Activated T-cell treated with anti-CD3 and anti-CD28 coated beads, Interleukin-2, amount 50 U/mL, for 24 hours (primary cell): ENCODE measurements at regions not wholly inside any gene's neighbourhood (a gene's known extent, or its start where the extent isn't known, plus 50 kb on each side); places are given as distances from the start of the nearest gene placed in this dataset.

ENCODE experiments used
- DNase-seq: peaks from one replicate; pipeline ENCODE4 v3.0.0-alpha.2; 2020
- H3K27ac Mint-ChIP-seq: 2 replicates; pipeline ENCODE4 v1.8.0; 2020; ENCODE audit warnings: mild to moderate bottlenecking, mixed read lengths
- H3K27me3 Mint-ChIP-seq: 2 replicates; pipeline ENCODE4 v1.8.0; 2020; ENCODE audit warnings: mixed read lengths
- H3K36me3 Mint-ChIP-seq: 2 replicates; pipeline ENCODE4 v1.8.0; 2020; ENCODE audit warnings: low read depth, mixed read lengths
- H3K4me1 Mint-ChIP-seq: 2 replicates; pipeline ENCODE4 v1.8.0; 2020; ENCODE audit warnings: low read depth, mixed read lengths
- H3K4me3 Mint-ChIP-seq: 2 replicates; pipeline ENCODE4 v1.8.0; 2020; ENCODE audit warnings: mild to moderate bottlenecking, moderate library complexity, mixed read lengths
- H3K9me3 Mint-ChIP-seq: 2 replicates; pipeline ENCODE4 v1.8.0; 2020; ENCODE audit warnings: mixed read lengths

DNA sequence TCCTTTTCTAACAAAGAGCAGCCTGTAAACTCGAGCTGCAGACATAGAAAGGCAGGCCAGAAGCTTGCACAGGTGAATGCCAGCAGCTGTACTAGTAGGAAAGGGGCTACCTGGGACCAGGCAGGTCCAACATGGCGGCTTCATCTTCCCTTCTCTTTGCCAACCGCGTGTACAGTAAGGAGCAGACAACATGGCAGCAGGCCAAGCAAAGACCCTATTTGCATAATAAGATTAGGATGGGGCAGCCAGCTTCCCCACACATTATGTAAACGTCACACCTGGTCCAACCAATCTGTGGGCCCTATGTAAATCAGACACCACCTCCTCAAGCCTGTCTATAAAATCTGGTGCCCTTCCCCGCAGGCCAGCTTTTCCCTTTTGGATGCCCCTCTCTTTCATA lies 1186.5 kb upstream of the AUTS2 start:
- Mint-ChIP-seq H3K27me3 (no peaks in the 10 kb centered on the region), H3K27ac (no peak overlapping the region), H3K36me3 (no peaks in the 10 kb centered on the region), H3K9me3 (peaks cover 6% of the 10 kb centered on the region), H3K4me3 (no peak overlapping the region), H3K4me1 (no peaks in the 10 kb centered on the region)
- DNase-seq = no peak

DNA sequence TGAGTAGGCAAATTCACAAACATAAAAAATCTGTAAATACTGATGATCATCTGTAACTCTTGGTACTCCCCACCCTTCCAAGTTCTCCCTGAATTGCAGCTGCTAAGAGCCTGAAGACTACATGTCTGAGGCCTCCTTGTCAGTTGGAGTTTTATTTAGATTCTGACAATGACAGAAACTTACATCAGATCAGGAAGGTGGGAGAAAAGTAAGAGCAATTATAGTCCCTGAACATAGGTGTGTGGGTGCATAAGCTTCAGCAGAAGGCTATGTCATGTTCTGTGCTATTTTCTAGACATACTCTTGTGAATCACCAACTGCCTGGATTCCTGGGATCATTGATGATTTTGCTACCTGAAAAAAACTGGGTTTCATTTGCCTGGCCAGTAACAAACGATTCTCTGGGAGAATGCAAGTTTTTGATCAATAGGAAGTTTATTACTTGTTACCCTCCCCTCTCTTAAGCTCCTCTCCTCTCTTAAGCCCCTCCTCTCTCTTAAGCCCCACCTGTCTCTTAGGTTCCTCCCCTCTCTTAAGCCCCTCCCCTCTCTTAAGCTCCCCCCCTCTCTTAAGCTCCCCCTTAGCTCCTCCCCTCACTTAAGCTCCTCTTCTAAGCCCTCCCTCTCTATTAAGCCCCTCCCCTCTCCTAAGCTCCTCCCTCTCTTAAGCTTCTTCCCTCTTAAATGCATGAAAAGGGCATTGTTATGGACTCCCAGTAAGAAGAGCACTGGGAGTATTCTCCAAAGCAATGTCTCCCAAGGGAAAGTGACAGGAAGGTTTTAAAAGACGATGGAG lies 1183.4 kb upstream of the AUTS2 start:
- H3K4me3 Mint-ChIP-seq = no peak overlapping the region
- H3K27ac Mint-ChIP-seq = no peak overlapping the region
- H3K36me3 Mint-ChIP-seq = no peaks in the 10 kb centered on the region
- H3K27me3 Mint-ChIP-seq = no peaks in the 10 kb centered on the region
- DNase-seq = no peak
- no peaks in the 10 kb centered on the region for H3K4me1 Mint-ChIP-seq
- H3K9me3 Mint-ChIP-seq = peaks cover 8% of the 10 kb centered on the region

DNA sequence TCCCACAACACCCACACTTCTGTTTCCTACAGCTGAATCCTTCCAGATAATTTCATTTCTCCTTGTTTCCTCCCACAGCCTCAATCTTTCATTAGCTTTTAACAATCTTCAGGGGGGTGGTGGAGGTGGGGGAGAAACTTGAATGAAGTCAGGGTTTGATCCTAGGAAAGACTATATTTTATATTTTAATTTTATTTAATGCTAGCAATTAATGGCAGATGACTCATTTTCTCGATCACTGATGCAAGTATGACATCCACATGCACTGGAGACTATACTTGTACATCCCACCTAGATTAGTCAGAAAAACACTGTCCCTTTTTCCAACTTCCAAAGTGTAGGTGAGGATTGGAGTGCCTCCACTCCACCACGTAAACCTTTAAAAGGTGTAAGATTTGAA lies 1181.3 kb upstream of the AUTS2 start:
- H3K36me3 Mint-ChIP-seq = no peaks in the 10 kb centered on the region
- DNase-seq = no peak
- no peaks in the 10 kb centered on the region for H3K4me1 Mint-ChIP-seq
- H3K27ac Mint-ChIP-seq = no peak overlapping the region
- H3K27me3 Mint-ChIP-seq = no peaks in the 10 kb centered on the region
- no peak overlapping the region for H3K4me3 Mint-ChIP-seq
- H3K9me3 Mint-ChIP-seq = peaks cover 14% of the 10 kb centered on the region

DNA sequence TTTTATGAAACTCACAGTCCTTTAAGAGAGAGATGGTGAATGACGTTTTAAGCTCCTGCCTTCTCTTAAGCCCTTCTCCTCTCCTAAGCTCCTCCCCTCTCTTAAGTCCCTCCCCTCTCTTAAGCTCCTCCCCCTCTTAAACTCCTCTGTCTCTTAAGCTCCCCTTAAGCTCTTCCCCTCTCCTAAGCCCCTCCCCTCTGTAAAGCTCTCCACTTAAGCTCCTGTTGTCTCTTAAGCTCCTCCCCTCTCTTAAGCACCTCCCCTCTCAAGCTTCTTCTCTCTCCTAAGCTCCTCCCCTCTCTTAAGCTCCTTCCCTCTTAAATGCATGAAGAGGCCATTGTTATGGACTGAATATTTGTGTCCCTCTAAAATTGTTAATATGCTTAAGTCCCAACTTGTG lies 1180.6 kb upstream of the AUTS2 start:
- Mint-ChIP-seq H3K4me3 (no peak overlapping the region), H3K9me3 (peaks cover 16% of the 10 kb centered on the region), H3K27me3 (no peaks in the 10 kb centered on the region), H3K4me1 (no peaks in the 10 kb centered on the region), H3K27ac (no peak overlapping the region), H3K36me3 (no peaks in the 10 kb centered on the region)
- DNase-seq = no peak

DNA sequence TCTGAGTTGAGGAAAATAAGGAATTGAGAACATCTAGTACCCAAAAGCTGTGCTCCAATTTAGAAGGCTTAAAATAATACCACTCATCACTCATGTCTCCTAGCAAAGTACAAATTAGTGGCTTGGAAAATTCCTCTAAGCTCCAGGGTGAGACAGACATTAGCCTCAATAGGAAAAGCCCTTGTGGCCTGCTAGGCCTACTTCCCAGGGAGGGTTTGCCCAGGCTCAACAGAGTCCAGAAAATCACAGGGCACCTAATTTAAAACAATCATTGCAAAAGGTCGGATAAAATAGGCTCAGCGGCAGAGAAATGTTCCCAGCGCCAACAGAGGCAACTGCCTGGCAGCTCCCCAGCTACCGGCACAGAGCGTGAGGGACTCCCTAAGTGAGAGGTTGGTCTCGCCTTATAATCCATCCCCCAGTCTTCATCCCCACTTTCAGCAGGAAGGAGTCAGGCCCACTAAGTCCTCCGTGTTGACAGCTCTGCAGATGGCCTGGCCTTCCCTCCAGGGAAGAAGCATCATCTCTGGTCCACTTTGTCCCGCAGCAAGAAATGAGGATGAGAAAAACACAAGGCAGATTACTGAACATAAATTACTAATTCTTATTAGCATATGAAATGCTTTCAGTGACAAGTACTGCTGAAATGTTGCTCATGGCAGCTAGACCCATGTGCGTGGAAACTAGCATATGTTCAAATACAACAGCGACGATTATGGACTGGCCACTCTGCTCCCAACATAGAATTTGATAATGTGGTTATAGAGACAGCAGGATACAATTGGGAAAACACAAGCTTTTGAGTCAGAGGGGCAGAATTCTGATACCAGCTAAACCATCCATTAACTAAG lies 1177.7 kb upstream of the AUTS2 start:
- peaks cover 18% of the 10 kb centered on the region for H3K9me3 Mint-ChIP-seq
- H3K27me3 Mint-ChIP-seq = no peaks in the 10 kb centered on the region
- H3K36me3 Mint-ChIP-seq = no peaks in the 10 kb centered on the region
- DNase-seq = no peak
- no peak overlapping the region for H3K27ac Mint-ChIP-seq
- H3K4me1 Mint-ChIP-seq = no peaks in the 10 kb centered on the region
- H3K4me3 Mint-ChIP-seq = no peak overlapping the region

DNA sequence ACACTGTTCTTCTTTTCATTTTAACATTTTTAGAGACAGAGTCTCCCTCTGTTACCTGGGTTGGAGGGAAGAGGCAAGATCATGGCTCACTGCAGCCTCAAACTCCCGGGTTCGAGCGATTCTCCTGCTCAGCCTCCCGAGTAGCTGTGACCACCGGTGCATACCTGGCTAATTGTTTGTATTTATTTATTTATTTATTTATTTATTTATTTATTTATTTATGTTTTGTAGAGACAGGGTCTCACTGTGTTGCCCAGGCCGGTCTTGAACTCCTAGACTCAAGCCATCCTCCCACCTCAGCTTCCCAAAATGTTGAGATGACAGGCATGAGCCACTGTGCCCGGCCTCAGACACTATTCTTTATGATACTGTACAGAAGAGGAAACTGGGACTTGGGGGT lies 1176.6 kb upstream of the AUTS2 start:
- Mint-ChIP-seq H3K9me3 (peaks cover 22% of the 10 kb centered on the region), H3K4me3 (no peak overlapping the region), H3K36me3 (no peaks in the 10 kb centered on the region), H3K27ac (no peak overlapping the region), H3K27me3 (no peaks in the 10 kb centered on the region), H3K4me1 (no peaks in the 10 kb centered on the region)
- no peak for DNase-seq

DNA sequence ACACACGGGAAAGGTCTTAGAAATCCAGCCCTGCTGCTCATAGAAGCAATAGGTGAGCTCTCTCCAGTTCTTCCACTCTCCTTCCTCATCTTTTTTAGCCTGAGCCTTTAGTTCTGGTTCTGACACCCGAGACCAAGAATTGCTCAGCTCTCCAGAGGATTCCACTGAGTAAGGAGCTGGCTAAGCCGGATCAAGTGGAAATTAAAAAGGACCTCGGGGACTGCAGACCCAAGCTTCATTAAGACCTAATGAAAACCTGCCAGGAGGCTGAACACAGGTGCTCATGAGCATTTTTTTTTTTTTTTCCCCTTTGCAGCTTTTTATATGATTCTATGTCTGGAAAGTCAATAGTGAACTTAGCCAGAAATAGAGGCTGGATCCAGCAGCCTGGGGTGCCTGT lies 1176.0 kb upstream of the AUTS2 start:
- DNase-seq = no peak
- Mint-ChIP-seq H3K27me3 (no peaks in the 10 kb centered on the region), H3K27ac (no peak overlapping the region), H3K36me3 (no peaks in the 10 kb centered on the region), H3K4me1 (no peaks in the 10 kb centered on the region), H3K9me3 (peaks cover 22% of the 10 kb centered on the region), H3K4me3 (no peak overlapping the region)

DNA sequence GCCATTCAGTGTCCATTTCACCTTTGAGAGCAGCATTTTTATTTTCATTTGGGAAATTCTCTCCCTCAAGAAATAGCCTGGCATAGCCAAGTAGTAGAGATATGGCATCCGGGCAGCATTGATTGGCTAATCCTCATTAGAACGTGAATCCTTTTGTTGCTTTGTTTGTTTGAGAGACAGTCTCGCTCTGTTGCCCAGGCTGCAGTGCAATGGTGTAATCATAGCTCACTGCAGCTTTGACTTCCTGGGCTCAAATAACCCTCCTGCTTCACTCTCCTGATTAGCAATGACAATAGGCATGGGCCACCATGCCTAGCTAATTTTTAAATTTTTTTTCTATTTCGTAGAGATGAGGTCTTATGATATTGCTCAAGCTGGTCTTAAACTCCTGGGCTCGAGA lies 1174.9 kb upstream of the AUTS2 start:
- Mint-ChIP-seq H3K27ac (no peak overlapping the region), H3K36me3 (no peaks in the 10 kb centered on the region), H3K9me3 (peaks cover 19% of the 10 kb centered on the region), H3K4me3 (no peak overlapping the region), H3K27me3 (no peaks in the 10 kb centered on the region), H3K4me1 (no peaks in the 10 kb centered on the region)
- no peak for DNase-seq

DNA sequence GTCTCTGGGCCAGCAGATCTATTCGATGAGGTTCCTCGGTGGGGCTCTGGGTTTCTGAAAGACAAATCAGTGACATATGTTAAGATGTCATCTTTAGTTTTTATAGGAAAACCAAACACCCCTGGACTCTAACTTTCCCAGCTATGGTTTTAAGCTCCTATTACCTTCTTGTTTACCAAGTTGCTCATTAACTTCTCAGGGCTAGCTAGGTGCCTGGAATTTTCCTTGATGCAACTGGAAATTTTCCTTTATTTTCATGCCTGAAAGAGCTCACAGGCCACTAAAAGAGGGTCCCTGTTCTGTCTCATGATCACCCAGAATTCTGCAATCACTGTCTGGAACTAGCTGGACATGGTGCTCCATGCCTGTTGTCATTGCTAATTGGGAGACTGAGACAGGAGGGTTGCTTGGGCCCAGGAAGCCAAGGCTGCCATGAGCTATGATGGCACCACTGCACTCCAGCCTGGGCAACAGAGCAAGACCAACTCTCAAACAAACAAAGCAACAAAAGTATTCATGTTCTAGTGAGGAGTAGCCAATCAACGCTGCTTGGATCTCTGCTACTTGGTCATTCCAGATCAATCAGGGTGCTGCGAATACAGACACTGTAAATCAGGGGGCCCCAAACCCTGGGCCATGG lies 1173.5 kb upstream of the AUTS2 start:
- DNase-seq = no peak
- no peaks in the 10 kb centered on the region for H3K27me3 Mint-ChIP-seq
- H3K36me3 Mint-ChIP-seq = no peaks in the 10 kb centered on the region
- H3K4me3 Mint-ChIP-seq = no peak overlapping the region
- no peak overlapping the region for H3K27ac Mint-ChIP-seq
- peaks cover 20% of the 10 kb centered on the region for H3K9me3 Mint-ChIP-seq
- H3K4me1 Mint-ChIP-seq = no peaks in the 10 kb centered on the region

DNA sequence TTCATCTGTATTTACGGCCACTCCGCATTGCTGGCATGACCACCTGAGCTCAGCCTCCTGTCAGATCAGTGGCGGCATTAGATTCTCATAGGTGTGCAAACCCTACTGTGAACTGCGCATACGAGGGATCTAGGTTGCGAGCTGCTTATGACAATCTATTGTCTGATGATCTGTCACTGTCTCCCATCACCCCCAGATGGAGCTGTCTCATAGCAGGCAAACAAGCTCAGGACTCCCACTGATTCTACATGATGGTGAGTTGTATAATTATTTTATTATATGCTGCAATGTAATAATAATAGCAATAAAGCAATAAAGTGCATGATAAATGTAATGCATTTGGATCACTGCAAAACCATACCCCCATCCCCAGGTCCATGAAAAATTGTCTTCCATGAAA lies 1172.9 kb upstream of the AUTS2 start:
- no peak overlapping the region for H3K4me3 Mint-ChIP-seq
- H3K36me3 Mint-ChIP-seq = no peaks in the 10 kb centered on the region
- no peaks in the 10 kb centered on the region for H3K27me3 Mint-ChIP-seq
- DNase-seq = no peak
- no peak overlapping the region for H3K27ac Mint-ChIP-seq
- H3K4me1 Mint-ChIP-seq = no peaks in the 10 kb centered on the region
- H3K9me3 Mint-ChIP-seq = peaks cover 22% of the 10 kb centered on the region

DNA sequence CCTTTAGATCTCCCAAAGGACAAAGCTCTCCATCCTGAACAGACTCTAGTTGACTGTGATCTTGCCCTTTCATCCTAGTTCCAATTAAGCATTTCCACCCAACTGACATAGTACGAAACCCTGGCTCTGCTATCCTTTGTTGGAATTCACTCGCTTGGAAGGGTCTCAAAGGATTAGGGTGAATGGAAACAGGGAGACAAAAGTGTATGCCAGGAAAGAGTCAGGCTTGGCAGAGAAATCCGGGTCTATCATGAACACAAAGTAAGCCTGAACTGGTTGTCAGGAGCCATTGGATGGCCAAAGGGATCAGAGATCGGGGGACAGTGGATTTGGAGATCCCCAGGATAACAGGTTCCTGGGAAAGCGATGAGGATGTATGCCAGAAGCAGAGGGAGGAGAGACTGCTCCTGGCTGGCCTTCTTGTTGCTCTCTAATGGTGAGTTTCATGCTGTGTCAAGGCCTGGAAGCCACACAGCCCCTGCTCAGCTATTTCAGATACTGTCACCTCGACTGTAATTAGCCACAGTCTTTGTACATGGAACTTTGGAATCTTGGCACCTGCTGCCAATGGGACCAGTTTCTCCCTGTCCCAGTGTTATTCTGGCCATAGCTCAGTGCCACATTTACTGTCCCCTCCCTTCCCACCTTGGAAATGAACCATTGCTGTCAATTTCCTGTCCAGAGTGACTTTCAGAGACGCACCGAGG lies 1168.7 kb upstream of the AUTS2 start:
- DNase-seq = no peak
- Mint-ChIP-seq H3K27me3 (no peaks in the 10 kb centered on the region), H3K36me3 (no peaks in the 10 kb centered on the region), H3K27ac (no peak overlapping the region), H3K4me1 (no peaks in the 10 kb centered on the region), H3K4me3 (no peak overlapping the region), H3K9me3 (peaks cover 26% of the 10 kb centered on the region)

DNA sequence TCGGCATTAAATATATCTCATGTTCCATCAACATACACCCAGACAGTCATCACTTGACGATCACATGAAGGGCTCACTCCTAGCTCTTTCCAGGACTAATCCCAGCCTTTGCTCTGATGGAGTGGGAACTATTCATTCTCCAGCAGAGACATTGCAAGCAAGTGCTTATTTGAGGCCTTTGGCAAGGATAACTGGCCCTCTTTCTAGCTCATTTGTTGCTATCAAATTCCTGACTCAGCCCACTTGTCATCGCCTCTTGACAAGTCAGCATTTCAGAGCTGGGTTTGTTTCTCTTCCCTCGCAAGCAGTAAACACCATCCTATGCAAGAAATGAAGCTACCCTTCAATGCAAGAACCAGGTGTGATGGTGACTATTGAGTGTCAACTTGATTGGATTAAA lies 1165.7 kb upstream of the AUTS2 start:
- no peaks in the 10 kb centered on the region for H3K36me3 Mint-ChIP-seq
- H3K9me3 Mint-ChIP-seq = peaks cover 28% of the 10 kb centered on the region
- H3K4me1 Mint-ChIP-seq = no peaks in the 10 kb centered on the region
- no peak overlapping the region for H3K4me3 Mint-ChIP-seq
- DNase-seq = no peak
- H3K27ac Mint-ChIP-seq = no peak overlapping the region
- no peaks in the 10 kb centered on the region for H3K27me3 Mint-ChIP-seq

DNA sequence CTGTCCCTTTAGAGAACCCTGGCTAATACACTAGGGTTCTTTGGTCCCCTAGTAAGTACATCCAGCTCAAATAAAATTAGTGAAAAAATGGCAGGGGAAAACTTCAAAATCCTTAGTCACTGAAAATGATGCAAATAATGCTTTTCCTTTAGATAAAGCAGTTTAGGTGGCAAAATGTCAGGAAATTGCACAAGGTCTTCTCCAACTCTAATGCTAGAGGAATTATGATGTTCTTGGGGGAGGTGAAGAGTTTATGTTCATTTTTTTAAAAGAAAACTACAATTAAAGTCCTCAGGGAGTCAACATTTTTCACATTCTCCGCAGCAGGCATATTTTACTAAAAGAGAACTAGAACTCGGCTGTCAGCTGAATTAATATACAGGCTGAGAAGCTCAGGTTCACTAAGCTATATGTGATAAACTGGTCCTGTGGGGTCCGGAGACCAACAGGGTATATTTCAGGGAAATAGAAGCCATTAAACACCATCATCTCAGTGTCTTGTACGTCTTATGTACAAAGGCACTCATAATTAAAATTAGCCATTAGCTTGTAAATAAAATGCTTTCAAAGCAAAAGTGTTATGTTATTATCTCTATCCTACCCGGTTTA lies 1164.7 kb upstream of the AUTS2 start:
- H3K27ac Mint-ChIP-seq = no peak overlapping the region
- H3K4me1 Mint-ChIP-seq = no peaks in the 10 kb centered on the region
- DNase-seq = no peak
- no peaks in the 10 kb centered on the region for H3K27me3 Mint-ChIP-seq
- no peaks in the 10 kb centered on the region for H3K36me3 Mint-ChIP-seq
- no peak overlapping the region for H3K4me3 Mint-ChIP-seq
- peaks cover 33% of the 10 kb centered on the region for H3K9me3 Mint-ChIP-seq

DNA sequence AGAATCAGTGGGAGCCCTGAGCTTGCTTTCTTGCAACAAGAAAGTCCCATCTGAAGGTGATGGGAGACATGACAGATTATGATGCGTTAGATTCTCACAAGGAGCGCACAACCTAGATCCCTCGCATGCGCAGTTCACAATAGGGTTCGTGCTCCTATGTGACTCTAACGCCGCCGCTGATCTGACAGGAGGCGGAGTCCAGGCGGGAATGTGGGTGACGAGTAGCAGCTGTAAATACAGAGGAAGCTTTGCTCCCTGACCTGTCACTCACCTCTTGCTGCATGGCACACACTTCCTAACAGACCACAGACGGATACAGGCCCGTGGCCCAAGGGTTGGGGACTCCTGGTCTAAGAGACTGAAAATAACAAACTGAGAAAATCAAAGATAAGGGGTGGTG lies 1163.4 kb upstream of the AUTS2 start:
- Mint-ChIP-seq H3K4me3 (no peak overlapping the region), H3K27ac (no peak overlapping the region), H3K27me3 (no peaks in the 10 kb centered on the region), H3K36me3 (no peaks in the 10 kb centered on the region), H3K9me3 (peaks cover 37% of the 10 kb centered on the region), H3K4me1 (no peaks in the 10 kb centered on the region)
- no peak for DNase-seq
